Hepatocyte (in vitro differentiated cells): ENCODE measurements at regions not wholly inside any gene's neighbourhood (a gene's known extent, or its start where the extent isn't known, plus 50 kb on each side); places are given as distances from the start of the nearest gene placed in this dataset.

Experiments
- DNase-seq: peaks from one replicate; pipeline ENCODE4 v3.0.0-alpha.2; 2016; ENCODE audit warnings: low spot score
- H2AFZ ChIP-seq: fragments of 200-600 bp; sonication (generic); 2 replicates; pipeline ENCODE4 v1.6.0; 2016; ENCODE audit warnings: antibody characterized with exemption, mild to moderate bottlenecking
- H3K27ac ChIP-seq: fragments of 200-600 bp; sonication (generic); 2 replicates; pipeline ENCODE4 v1.5.1; 2016; ENCODE audit warnings: mild to moderate bottlenecking
- H3K27me3 ChIP-seq: fragments of 200-600 bp; sonication (generic); 2 replicates; pipeline ENCODE4 v1.6.1; 2016
- H3K36me3 ChIP-seq: fragments of 200-600 bp; sonication (generic); replicated peaks from 2 replicates; pipeline ENCODE4 v1.5.1; 2016; ENCODE audit warnings: low read depth; ENCODE audit not compliant: insufficient read depth
- H3K4me1 ChIP-seq: fragments of 200-600 bp; sonication (generic); 2 replicates; pipeline ENCODE4 v1.5.1; 2016; ENCODE audit warnings: mild to moderate bottlenecking, moderate library complexity; ENCODE audit not compliant: insufficient read depth
- H3K4me2 ChIP-seq: fragments of 200-600 bp; sonication (generic); 2 replicates; pipeline ENCODE4 v1.6.0; 2016
- H3K4me3 ChIP-seq: fragments of 200-600 bp; sonication (generic); 2 replicates; pipeline ENCODE4 v1.5.1; 2016; ENCODE audit warnings: mild to moderate bottlenecking
- H3K79me2 ChIP-seq: fragments of 200-600 bp; sonication (generic); 2 replicates; pipeline ENCODE4 v1.6.0; 2017; ENCODE audit warnings: mild to moderate bottlenecking
- H3K9me2 ChIP-seq: fragments of 200-600 bp; sonication (generic); replicated peaks from 2 replicates; pipeline ENCODE4 v1.6.0; 2017; ENCODE audit warnings: mild to moderate bottlenecking; ENCODE audit not compliant: insufficient read depth
- H3K9me3 ChIP-seq: fragments of 200-600 bp; sonication (generic); 2 replicates; pipeline ENCODE4 v1.5.1; 2016; ENCODE audit warnings: low read depth, mild to moderate bottlenecking
- H4K20me1 ChIP-seq: fragments of 200-600 bp; sonication (generic); 2 replicates; pipeline ENCODE4 v1.6.0; 2016; ENCODE audit warnings: mild to moderate bottlenecking; ENCODE audit not compliant: insufficient read depth, poor library complexity, severe bottlenecking
- CTCF ChIP-seq: fragments of 200-600 bp; sonication (generic); IDR thresholded peaks from 2 replicates; pipeline ENCODE4 v1.5.1; 2016; ENCODE audit warnings: antibody characterized with exemption, mild to moderate bottlenecking; ENCODE audit not compliant: poor library complexity
- EZH2 ChIP-seq: fragments of 200-600 bp; sonication (generic); IDR thresholded peaks from 2 replicates; pipeline ENCODE4 v1.6.1; 2016; ENCODE audit warnings: antibody characterized with exemption, mild to moderate bottlenecking, borderline replicate concordance
- EZH2phosphoT487 ChIP-seq: fragments of 200-600 bp; sonication (generic); IDR thresholded peaks from one replicate; pipeline ENCODE4 v1.6.1; 2018; ENCODE audit warnings: antibody characterized with exemption, mild to moderate bottlenecking, low read depth, moderate library complexity; ENCODE audit not compliant: unreplicated experiment, severe bottlenecking
- WGBS: methylation state at CpG from one replicate; pipeline ENCODE4 v1.1.6; 2016; ENCODE audit warnings: low lambda C conversion rate; ENCODE audit errors: missing lambda C conversion rate; 5-methylcytosine and 5-hydroxymethylcytosine counted together

GRCh38 chr1:88354256-88354655 is 329.8 kb upstream of the PKN2 start:
- Histone ChIP-seq H3K9me2 (no peaks in the 10 kb centered on the region), H3K79me2 (no peaks in the 10 kb centered on the region), H3K36me3 (no peaks in the 10 kb centered on the region), H3K9me3 (no peaks in the 10 kb centered on the region), H3K27ac (no peak overlapping the region), H2AFZ (no peak overlapping the region), H3K4me2 (no peak overlapping the region), H3K4me1 (no peaks in the 10 kb centered on the region), H4K20me1 (no peaks in the 10 kb centered on the region), H3K27me3 (no peaks in the 10 kb centered on the region), H3K4me3 (no peak overlapping the region)
- DNase-seq = no peak
- WGBS = 62% methylated on average over 1 of the region's 1 CpG
- TF ChIP-seq EZH2 = no peak
- TF ChIP-seq CTCF = no peak
- no peak for TF ChIP-seq EZH2phosphoT487

- DNase-seq = no peak
These were observed 326.3 kb upstream of the PKN2 start for GRCh38 chr1:88357729-88358128.

GRCh38 chr1:88371436-88372023 is 312.5 kb upstream of the PKN2 start:
- 90% methylated on average over 4 of the region's 4 CpGs for WGBS
- no peaks in the 10 kb centered on the region for H3K27me3 ChIP-seq
- H3K4me2 ChIP-seq = no peak overlapping the region
- no peaks in the 10 kb centered on the region for H4K20me1 ChIP-seq
- no peaks in the 10 kb centered on the region for H3K9me2 ChIP-seq
- H3K4me1 ChIP-seq = no peaks in the 10 kb centered on the region
- no peak overlapping the region for H2AFZ ChIP-seq
- H3K79me2 ChIP-seq = no peaks in the 10 kb centered on the region
- H3K4me3 ChIP-seq = no peak overlapping the region
- H3K9me3 ChIP-seq = no peaks in the 10 kb centered on the region
- H3K27ac ChIP-seq = no peak overlapping the region
- TF ChIP-seq EZH2 (no peak), EZH2phosphoT487 (no peak), CTCF (no peak)
- H3K36me3 ChIP-seq = no peaks in the 10 kb centered on the region
- DNase-seq = no peak

More at GRCh38 chr1:88357729-88358128, 326.3 kb upstream of the PKN2 start:
- Histone ChIP-seq H3K27me3 (no peaks in the 10 kb centered on the region), H3K9me3 (no peaks in the 10 kb centered on the region), H3K36me3 (no peaks in the 10 kb centered on the region), H3K4me2 (no peak overlapping the region), H2AFZ (no peak overlapping the region), H3K27ac (no peak overlapping the region), H3K4me1 (no peaks in the 10 kb centered on the region), H3K79me2 (no peaks in the 10 kb centered on the region), H3K4me3 (no peak overlapping the region), H4K20me1 (no peaks in the 10 kb centered on the region), H3K9me2 (no peaks in the 10 kb centered on the region)
- 27% methylated on average over 2 of the region's 2 CpGs for WGBS
- TF ChIP-seq EZH2 (no peak), EZH2phosphoT487 (no peak), CTCF (no peak)

- Histone ChIP-seq H3K9me2 (no peaks in the 10 kb centered on the region), H3K4me1 (no peaks in the 10 kb centered on the region), H3K4me3 (no peak overlapping the region), H3K4me2 (no peak overlapping the region), H3K27ac (no peak overlapping the region), H4K20me1 (no peaks in the 10 kb centered on the region), H2AFZ (no peak overlapping the region), H3K79me2 (no peaks in the 10 kb centered on the region), H3K36me3 (no peaks in the 10 kb centered on the region), H3K27me3 (no peaks in the 10 kb centered on the region), H3K9me3 (no peaks in the 10 kb centered on the region)
- TF ChIP-seq EZH2phosphoT487 (no peak), CTCF (no peak), EZH2 (no peak)
- DNase-seq = no peak
- 81% methylated on average over 1 of the region's 1 CpG for WGBS
These were observed 308.1 kb upstream of the PKN2 start for GRCh38 chr1:88375977-88376376.
